Left lobe of liver (tissue), 2 donors: ENCODE measurements at regions not wholly inside any gene's neighbourhood (a gene's known extent, or its start where the extent isn't known, plus 50 kb on each side); places are given as distances from the start of the nearest gene placed in this dataset.

ENCODE experiments used
- ATAC-seq: fragments of 200-7000 bp; cut with Tn5 transposase; one replicate; pipeline ENCODE4 v1.9.1; 2020; ENCODE audit warnings: mild to moderate bottlenecking, moderate library complexity
- DNase-seq: peaks from one replicate; pipeline ENCODE4 v3.0.0-alpha.2; 2020; ENCODE audit warnings: low spot score
- donor health status: DM: no; HTN: no; CAD: no; lungs with moderate emphysema.
- donor health status: DM: no; HTN: yes; CAD: no.

DNA sequence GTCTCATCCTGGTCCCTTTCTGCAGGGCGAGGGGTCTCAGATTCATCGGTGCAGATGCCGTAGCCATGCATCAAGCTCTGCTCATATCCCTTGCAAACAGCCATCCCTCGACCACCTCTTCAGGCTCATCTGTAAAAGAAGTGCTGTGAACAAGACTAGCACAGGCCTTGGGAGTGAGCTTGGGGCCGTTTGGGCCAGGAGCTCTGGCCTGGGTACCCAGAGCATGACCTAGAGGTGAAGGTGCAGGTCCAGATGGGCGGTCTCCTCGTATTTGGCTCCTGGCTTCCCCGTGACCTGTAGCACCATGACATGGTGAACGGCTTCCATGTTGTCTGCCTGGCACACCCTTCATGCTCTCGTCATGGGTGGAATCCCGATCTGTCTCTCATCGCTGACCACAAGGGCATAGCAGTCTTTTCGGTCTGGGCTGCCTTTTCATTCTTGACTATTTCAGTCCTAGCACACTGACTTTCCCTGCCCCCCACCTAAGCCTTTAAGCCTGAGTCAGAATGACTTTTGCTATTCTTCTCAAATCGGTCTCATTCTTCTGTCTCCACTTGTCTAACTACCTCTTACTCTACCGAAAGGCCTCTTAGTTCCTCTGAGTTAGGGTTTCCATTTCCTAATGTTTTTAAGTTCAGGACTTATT, 216.0 kb downstream of the FOXL1 start:
- DNase-seq (no peak), ATAC-seq (no peak)

DNA sequence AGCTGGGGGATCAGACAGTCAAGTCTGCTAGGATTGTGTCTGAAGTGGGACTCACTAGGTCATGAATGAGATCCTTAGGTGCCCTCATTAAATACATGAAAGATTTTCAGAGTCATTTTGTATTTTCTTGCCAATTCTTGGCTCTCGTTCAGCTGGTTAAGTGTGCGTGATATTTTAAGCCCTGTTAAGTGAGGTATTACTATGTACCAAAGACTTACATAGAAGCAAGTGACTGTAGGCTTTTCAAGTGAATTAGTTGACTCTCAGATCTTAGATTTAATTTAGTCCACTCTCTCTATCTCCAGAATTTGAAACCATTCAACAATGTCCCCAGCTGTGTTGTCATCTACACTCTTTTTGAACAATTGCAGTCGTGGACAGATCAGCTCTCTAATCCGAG, 219.4 kb downstream of the FOXL1 start:
- no peak for ATAC-seq
- no peak for DNase-seq

DNA sequence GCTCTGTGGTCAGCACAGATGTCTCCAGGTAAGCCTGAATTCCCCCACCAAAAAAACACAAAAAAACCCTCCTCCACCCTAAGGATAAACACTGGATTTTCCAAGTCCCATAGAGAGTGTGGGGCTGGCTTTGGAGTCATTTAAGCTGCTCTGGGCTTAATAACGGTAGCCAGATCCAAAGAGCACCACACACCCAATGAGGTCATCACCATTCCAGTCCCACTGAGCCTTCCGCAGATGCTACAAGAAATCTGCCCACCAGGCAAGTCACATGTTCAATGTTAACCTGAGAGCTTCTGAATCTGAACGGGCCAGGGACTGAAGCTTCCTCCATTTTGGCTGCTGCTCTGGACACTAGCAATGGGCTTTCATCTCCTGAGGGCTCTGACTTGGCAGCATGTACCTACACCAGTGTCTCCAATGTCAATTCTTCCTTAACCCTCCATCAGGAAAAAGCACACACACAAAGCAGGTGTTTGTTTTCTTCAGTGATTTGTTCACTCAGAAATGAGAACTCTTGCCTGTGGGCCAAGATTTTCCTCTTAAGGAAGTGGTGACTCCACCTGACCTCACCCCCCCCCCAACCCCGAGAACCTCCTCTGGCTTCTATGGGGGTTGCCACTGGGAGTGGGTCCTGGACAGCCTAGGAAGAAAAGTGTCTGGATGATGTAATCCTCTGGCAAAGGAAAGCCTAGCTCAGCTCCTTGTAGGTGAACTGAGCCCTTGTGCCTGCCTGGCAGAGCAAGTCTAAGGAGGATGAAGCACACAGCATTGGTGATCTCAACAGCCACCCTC, 220.1 kb downstream of the FOXL1 start:
- no peak for DNase-seq
- no peak for ATAC-seq

DNA sequence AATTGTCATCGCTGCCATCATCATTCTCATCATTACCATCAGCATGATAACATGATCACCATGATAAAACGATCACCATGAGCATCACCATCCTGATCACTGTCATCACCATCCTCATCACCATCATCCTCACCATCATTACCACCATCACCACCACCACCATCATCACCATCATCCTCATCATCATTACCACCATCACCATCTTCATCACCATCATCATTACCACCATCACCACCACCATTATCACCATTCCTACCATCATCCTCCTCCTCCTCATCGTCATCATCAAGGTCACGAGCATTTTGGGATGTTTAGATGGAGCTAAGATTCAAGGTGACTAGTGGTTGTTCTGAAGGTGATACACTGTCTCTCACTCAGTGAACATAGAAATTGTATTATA, 221.0 kb downstream of the FOXL1 start:
- ATAC-seq (no peak), DNase-seq (no peak)

DNA sequence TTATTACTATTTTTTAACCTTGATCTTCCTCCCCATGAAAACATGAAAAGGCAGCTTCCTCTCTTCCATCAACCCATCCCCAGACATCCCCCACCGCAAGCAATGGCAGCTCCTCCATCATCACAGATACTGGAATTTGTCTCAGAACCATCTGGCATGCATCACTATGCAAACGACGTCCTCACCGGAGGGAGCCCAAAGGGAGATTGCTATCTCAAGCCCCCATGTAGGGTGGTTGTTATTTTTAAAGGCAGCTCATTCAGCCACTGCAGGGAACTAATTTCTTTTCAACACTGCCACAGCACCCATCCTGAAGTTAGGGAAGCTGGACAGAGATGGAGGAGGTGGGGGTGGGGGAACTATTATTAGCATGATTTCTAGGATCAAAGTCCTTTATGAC, 222.5 kb downstream of the FOXL1 start:
- DNase-seq (no peak), ATAC-seq (no peak)

DNA sequence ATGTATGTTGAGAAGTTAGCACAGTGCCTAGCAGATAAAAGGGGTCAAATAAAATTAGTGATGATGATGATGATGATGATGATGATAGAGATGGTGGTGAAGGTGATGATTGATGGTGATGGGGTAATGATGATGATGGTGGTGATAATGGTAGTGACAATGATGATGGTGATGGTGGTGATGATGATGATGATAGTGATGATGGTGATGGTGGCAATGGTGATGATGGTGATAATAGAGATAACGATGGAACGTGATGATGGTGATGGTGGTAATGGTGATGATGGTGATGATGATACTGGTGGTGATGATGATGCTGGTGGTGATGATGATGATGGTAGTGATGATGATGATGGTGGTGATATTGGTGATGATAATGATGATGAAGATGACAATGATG, 223.7 kb downstream of the FOXL1 start:
- ATAC-seq (no peak), DNase-seq (no peak)

DNA sequence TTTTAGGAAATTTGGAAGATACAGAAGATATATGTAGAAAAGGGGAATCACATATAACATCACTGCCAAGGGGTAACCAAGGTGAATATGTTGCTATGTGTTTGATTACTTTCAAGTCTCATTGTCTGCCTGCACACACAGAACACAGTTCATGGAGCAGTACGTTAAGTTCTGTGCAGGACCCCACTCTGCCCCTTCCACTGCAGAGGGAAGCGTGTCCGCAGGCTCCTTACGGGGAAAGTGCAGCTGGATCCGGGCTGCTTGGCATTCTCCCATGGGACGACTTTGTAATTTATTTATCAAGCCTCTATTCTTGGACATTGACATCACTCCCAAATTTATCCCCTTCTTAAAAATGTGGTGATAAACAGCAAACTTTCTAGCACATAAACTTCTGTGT, 226.8 kb downstream of the FOXL1 start:
- ATAC-seq = no peak
- no peak for DNase-seq

DNA sequence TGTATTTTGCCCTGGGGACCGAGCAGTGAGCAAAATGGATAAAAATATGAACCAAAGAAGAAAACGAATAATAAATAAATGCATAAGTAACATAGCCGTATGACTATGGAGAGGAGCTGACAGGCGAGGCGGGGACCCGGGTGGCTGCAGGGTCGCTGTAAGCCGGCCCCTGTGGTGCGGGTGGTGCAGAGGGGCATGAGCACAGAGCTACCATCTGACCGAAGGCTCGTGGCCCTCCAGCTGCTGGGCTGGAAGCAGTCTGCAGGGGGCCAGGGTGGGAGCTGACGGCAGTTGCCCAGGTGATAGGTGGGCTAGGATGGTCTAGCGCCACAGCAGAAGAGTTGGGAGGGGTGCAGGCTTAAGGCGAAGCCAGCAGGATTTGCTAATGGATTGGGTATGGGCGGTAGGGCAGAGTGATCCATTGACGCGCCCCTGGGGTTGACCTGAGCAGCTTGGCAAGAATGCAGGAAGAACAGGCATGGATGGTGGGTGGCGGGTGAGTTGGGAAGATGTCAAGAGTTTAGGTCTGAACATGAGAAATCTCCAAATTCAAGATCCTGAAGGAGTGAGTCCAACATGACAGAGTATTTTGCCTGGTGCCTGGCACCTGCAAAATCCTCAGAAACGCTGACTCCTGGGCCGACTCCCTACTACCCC, 228.0 kb downstream of the FOXL1 start:
- no peak for ATAC-seq

DNA sequence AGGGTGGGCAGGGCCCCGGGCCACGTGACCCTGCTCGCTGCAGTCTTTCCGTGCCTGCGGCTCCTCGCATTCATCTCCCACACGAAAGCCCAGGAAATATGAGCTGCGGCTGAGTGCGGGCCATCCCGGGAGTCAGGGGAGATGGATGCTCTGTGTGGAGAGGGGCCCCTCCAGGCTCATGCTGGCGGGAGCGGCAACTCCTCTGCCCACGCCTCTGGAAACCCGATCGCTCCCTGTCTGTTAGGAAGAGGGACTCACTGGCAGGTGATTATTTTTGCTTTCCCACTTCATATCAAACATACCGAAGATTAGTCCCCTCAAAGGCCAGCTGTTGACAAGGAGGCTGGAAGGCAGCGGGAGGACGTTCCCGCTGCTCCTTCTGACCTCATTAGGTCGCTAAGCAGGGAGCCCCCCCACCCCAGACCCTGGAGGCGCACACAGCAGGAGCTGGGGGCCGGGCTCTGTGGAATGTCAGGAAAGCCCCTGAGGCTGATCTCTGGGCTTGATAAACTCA, 228.5 kb downstream of the FOXL1 start:
- no peak for DNase-seq

More for the DNA sequence above, 228.0 kb downstream of the FOXL1 start:
- DNase-seq = no peak

DNA sequence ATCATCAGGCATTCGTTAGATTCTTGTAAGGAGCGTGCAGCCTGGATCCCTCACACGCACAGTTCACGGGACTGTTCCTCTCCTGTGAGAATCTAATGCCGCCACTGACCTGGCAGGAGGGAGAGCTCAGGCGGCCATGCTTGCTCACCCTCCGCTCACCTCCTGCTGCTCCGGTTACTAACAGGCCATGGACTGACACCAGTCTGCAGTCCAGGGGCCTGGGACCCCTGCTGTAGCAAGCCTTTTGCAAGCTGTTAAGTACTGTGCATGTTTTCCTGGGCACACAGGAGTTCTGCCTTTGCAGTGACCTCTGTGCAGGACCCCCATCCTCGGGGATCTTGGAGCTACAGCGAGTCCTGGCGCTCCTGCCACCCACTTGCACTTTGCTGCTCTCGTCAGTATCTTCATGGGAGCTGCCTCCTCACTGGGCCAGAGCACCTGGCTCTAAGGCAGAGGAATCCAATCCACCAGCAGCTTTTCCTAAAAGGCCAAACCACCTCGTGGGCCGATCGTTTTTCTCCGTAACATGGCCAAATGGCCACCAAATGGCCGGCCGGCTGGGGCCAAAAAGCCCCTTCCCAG, 230.6 kb downstream of the FOXL1 start:
- DNase-seq (no peak), ATAC-seq (no peak)

More for the DNA sequence above, 228.5 kb downstream of the FOXL1 start:
- no peak for ATAC-seq

DNA sequence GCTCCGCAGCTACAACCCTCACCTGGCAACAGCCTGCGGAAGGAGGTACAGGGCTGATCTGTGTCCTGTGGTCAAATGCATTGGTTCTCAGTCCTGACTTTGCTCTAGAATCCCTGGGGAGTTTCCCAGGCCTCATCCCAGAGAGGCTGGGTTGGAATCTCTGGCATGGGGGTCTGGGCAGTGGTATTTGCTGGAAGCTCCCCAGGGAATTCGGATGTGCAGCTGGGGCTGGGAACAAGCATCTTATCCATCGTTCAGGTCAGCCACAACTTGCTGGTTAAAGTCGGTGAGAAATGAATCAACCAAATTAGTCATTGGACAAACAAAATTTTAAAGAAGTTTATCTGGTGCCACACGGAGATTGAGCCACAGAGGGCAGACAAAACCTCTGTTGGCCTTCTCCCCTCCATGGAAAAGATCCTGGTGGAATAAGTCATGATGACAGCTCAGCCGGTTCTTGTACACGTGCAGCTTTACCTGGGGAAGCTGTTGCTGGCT, 231.2 kb downstream of the FOXL1 start:
- ATAC-seq = no peak

DNA sequence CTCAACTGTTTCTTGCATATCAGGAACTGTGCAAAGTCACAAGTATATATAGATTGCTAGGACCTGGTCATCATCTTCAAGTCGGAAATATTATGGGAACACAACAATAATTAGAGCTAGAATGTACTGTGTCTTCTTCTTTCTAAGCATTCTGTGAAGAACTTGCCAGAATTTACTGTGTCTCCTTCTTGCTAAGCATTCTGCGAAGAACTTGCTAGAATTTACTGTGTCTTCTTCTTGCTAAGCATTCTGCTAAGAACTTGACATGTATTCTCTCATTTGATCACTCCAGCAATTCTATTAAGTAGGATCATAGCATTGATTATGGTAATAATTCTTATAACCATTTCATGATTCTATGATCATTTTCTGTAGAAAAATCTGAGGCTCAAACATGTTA, 231.7 kb downstream of the FOXL1 start:
- DNase-seq = no peak
- ATAC-seq = no peak

More for the DNA sequence above, 231.2 kb downstream of the FOXL1 start:
- no peak for DNase-seq

DNA sequence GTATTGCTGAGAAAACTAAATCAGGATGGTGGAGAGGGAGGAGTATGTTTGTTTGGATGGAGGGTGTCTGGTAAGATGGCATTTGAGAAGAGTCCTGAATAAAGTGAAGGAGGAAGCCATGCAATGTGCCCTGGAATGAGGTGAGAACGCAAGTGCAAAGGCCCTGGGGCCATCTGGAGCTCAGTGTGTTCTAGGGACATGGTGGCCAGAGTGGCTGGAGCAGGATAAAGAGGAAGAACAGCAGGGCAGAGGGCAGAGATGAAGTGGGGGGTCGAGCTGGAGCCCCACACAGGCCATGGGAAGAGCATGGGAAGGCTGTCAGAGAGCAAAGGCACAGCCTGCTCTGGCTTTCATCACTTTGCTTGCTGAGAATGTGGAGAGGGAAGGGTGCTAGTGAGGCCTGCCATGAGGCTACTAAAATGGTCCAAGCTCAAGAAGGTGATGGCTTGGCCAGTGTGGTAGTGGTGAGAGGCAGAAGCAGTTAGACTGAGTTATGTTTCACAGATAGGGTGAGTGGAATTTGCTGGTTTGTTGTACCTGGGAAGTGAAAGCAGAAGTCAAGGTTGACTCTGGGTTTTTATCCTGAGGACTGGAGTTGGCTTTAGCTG, 234.1 kb downstream of the FOXL1 start:
- no peak for ATAC-seq

DNA sequence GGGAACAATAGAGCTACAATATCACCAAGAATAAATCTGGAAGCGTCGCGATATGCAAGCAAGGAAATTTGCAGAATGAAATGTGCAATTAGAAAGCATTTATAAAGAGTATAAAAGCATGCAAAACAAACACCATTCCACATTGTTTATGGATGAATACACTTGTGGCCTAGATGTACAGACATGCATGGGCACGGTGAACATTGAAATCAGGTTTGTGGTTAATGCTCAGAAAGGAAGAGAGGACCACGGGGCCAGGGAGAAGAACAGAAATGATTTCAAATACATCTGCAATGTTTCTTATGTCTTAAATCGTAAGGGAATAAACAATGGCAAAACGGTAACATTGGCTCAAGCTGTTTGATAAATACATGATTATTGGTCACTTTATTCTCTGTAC, 235.9 kb downstream of the FOXL1 start:
- DNase-seq (no peak), ATAC-seq (no peak)

More for the DNA sequence above, 234.1 kb downstream of the FOXL1 start:
- DNase-seq = no peak

DNA sequence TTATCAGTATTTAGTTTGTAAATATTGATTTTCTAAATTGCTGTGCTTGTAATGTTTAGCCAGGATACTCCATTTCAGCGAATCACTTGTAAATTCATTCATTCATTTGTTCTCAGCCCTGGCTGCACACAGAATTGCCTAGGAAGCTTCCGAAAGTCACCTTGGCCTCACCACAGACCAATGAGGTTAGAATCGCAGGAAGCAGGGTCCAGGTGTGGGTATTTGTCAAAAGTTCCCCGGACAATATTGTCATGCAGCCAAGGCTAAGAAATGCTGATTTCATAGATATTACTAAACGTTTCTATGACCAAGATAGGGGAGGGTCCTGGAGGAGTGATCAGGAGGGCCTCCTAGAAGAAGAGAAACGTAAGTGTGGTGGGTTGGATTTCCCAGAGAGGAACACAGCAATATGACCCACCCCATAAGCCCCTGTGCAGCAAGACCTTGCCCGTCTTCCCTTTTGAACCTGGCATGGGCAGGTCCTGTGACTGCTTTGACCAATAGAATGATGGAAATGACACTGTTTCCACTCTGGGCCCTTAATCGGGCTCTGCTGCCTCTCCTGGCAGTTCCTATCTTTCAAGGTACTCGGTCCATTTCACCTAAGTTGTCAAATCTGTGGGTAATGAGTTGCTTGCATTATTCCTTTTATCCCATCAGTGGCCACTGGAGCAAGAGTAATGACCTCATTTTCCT, 238.7 kb downstream of the FOXL1 start:
- ATAC-seq (no peak), DNase-seq (no peak)

DNA sequence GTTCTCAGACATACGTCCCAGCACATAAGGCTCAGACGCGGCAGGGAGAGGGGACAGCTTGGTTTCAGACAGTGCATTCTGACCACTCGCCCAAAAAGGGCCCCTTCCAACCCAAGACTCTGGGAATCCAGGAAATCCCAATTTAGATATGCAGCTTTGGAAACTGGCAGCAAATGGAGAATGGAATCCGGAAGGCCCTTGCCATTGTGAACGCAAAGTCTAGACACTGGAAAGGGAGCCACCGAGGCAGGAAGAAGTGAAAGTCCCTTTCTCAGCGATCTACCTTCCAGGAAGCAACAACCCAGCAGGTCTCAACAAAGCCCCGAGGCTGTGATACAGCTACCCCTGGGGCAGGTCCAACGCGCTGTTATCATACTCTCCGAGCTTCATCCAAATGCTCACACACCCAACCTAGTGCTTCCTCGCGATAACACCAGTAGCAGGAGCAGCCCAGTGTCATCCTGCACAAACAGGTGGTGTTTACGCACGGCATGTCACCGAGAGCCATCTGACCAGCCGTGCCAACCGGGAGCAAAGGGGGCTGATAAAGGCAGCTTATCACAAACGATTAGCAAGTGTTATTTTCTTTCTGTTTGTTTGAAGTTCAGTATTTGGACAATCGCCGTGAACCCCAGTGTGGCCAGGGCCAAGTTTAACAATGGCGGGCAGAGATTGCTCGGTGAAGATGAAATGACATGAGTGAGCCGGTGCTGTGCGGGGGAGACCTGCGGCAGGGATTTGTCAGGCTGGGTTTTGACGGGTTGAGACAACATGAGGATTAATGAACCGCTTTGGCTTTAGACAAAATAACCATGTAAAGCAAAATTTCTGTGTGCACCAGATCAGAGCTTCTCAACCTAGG, 240.6 kb downstream of the FOXL1 start:
- no peak for DNase-seq
- ATAC-seq = peak; percentile 14

DNA sequence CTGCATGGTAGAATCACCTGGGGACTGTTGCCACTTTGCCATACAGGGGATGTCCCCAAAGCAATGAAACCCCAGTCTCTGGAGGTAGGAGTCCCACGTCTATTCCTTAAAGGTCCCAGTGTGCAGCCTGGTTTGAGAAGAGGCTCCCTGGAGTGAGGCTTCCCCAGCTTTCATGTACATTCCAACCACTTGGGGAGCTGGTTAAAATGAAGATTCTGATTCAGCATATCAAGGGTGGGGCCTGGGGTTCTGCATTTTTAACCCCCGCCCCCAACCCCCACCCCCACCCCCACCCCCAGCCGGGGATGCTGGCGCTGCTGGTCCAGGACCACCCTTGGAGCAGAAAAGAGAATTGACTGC, 241.2 kb downstream of the FOXL1 start:
- no peak for ATAC-seq
- no peak for DNase-seq

DNA sequence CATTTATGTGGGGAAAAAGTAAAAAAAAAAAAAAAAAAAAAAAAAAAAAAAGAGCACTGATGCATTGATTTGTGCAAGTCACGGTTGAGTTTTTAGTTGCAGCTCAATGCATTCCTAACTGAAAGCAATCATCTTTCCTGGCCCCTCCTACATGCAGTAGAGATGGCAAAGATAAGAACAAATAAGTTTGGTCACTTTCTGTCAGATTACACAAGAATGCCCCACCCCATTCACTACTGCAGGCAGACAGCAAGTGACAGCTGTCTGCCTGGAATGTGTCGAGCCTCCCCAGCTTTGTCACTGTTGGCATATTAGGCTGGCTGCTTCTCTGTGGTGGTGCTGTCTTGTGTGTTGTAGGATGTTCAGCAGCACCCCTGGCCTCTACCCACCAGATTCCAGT, 243.5 kb downstream of the FOXL1 start:
- DNase-seq = no peak
- no peak for ATAC-seq

DNA sequence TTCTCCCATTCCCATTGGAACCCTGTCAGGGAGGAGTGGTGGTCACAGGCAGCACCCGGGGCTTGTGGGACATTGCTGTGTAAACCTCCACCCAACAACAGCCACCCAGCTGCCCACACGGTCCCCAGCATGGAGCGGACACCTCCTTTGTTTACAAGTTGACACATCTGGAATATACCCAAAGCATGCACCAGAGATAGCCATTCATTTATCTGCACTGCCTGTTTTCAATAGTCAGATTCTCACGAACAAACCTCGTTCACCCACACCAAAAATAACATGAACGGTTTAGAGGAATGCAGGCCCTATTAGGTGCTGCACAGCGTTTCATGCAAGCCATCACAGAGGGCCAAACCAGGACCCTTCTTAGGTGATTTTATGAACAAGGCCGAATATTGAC, 244.8 kb downstream of the FOXL1 start:
- ATAC-seq = no peak

More for the DNA sequence above, 244.8 kb downstream of the FOXL1 start:
- no peak for DNase-seq
